ENCODE measurements at regions not wholly inside any gene's neighbourhood (a gene's known extent, or its start where the extent isn't known, plus 50 kb on each side); places are given as distances from the start of the nearest gene placed in this dataset.

GRCh38 chr13:106917673-106918556 is 350.0 kb upstream of the ARGLU1 start:
- peak; percentile 97 for TF ChIP-seq CTCF (IDR thresholded peaks at IDR 0.05; ENCODE audit: low read depth, low read length, missing control alignments)
- peak; percentile 47 for DNase-seq (ENCODE audit: low read depth)
- peak overlapping the region; percentile 57 for H3K4me3 ChIP-seq (ENCODE audit: low read depth, low read length)
- in situ Hi-C loops (cut with HindIII; ENCODE audit: low sequenced_read_pairs), result no loop called here

DNA sequence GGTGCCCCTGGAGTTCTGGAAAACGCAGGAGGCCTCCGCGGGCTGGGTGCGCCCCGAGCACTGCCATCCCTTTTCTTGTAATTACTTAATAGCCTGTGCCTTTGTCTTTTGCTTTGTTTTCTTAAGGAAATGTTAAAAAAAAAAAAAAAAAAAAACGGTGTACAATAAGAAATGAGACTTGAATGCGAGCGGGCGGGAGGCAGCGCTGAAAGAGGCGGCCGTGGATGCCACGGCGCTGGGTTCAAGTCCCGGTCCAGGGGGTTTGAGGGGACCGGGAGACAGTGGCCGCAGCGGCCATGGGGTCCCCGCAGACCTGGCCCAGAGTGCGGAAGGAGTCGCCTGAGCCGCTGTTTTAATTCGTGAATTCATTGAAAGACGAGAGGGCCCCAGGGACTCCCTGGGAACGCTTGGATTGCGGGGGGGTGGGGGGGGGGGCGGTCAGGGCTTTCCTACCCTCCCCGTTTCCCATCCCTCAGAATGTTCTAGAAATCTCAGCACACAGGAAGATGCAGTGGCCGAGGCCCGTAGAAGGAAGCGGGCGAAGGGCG is 349.2 kb upstream of the ARGLU1 start:
- TF ChIP-seq CTCF (IDR thresholded peaks at IDR 0.05; ENCODE audit: low read depth, low read length, missing control alignments), result no peak
- peak overlapping the region; percentile 57 for H3K4me3 ChIP-seq (ENCODE audit: low read depth, low read length)
- no peak for DNase-seq (ENCODE audit: low read depth)
- in situ Hi-C loops (cut with HindIII; ENCODE audit: low sequenced_read_pairs), result no loop called here

DNA sequence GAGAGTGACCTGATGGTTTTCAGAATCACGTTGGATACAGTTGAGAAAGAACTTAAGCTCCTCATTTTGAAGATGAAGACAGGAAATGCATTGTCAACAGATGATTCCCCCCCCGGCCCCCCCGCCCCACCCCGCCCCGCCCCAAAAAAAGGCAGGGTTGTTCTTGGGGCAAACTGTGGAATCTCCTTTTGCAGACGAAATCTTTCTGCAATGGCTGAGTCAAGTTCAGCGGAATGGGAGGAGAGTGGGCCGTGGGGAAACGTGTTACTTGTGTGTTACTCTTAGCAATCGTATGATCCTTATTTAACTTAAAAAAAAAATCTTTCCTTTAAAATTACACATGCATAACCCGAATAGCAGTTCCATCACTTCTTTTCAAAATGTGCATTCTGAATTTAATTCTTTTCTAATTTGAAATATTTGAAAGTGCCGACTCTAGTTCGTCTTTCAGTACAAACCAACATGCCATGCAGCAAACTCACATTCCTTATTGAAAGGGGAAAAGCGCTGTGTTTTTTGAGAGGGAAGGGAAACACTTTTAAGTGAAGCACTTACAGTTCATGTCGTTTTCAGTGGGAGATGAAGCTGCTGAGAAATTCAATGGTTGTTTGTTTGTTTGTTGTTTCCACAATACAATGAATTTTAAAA is 348.5 kb upstream of the ARGLU1 start:
- TF ChIP-seq CTCF (IDR thresholded peaks at IDR 0.05; ENCODE audit: low read depth, low read length, missing control alignments), result no peak
- no peak for DNase-seq (ENCODE audit: low read depth)
- H3K4me3 ChIP-seq (ENCODE audit: low read depth, low read length), result no peak overlapping the region
- in situ Hi-C loops (cut with HindIII; ENCODE audit: low sequenced_read_pairs), result no loop called here

DNA sequence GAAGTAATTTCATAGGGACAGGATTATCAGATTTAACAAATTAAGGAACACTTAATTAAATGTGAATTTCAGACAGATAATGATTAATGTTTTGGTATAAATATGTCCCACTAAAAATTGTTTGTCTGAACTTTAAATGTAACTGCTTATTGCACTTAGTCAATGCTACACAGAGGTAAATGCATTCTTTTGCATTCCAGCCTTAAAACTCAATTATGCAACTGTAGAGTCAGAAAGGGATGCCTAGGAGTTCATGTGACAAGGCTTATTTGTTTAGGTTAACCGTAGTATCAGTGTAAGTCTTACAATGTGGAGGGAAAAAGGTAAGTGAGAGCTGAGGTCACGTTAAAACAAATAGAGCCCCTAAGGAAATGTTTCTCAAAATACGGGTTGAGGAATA is 347.2 kb upstream of the ARGLU1 start:
- no peak overlapping the region for H3K4me3 ChIP-seq (ENCODE audit: low read depth, low read length)
- no peak for TF ChIP-seq CTCF (IDR thresholded peaks at IDR 0.05; ENCODE audit: low read depth, low read length, missing control alignments)
- no peak for DNase-seq (ENCODE audit: low read depth)
- in situ Hi-C loops (cut with HindIII; ENCODE audit: low sequenced_read_pairs), result no loop called here

DNA sequence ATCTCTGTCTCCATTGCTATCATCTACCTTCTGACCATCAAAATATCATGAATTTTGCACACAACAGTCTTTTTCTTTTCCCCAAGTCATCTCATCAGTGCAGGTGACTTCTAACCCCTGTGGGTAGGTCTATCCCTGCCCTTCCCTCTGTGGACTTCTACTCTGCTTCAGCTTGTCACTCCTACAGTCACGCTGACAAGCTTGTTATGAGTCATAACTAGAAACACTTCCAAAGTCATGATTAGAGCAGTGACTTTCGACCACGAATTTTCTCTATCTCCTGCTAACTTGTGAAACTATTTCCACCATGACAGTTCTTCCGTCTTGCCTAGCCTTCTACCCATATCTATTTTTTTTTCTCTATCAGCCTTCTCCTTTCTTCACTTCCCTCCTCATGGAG is 343.7 kb upstream of the ARGLU1 start:
- TF ChIP-seq CTCF (IDR thresholded peaks at IDR 0.05; ENCODE audit: low read depth, low read length, missing control alignments), result no peak
- DNase-seq (ENCODE audit: low read depth), result no peak
- in situ Hi-C loops (cut with HindIII; ENCODE audit: low sequenced_read_pairs), result no loop called here
- no peak overlapping the region for H3K4me3 ChIP-seq (ENCODE audit: low read depth, low read length)

DNA sequence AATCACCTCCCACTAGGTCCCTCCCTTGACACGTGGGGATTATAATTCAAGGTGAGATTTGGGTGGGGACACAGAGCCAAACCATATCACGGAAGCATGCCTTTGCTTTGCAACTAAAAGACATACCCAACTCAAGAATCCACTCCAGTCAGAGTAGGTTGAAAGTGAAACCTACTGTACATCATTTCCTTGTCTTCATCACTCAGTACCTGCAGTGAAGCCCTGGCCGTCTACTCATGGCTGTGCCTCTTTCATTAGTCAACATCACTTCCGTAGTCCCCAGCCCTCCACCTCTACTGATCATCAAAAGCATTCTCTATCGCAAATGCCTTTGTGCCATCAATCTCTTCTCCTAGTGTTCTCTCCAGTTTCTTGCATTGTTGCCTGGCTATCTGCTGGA is 343.1 kb upstream of the ARGLU1 start:
- in situ Hi-C loops (cut with HindIII; ENCODE audit: low sequenced_read_pairs), result no loop called here
- H3K4me3 ChIP-seq (ENCODE audit: low read depth, low read length), result no peak overlapping the region
- DNase-seq (ENCODE audit: low read depth), result no peak
- no peak for TF ChIP-seq CTCF (IDR thresholded peaks at IDR 0.05; ENCODE audit: low read depth, low read length, missing control alignments)

All from astrocyte of the cerebellum (primary cell).